Neutrophil (primary cell): ENCODE measurements at regions not wholly inside any gene's neighbourhood (a gene's known extent, or its start where the extent isn't known, plus 50 kb on each side); places are given as distances from the start of the nearest gene placed in this dataset.

Experiments
- H3K27ac ChIP-seq: fragments of 200-600 bp; sonication (generic); 2 replicates; pipeline ENCODE4 v1.5.1; 2016; ENCODE audit warnings: mild to moderate bottlenecking, moderate library complexity
- H3K27me3 ChIP-seq: fragments of 200-600 bp; sonication (generic); 2 replicates; pipeline ENCODE4 v1.6.0; 2016; ENCODE audit warnings: mild to moderate bottlenecking
- H3K36me3 ChIP-seq: fragments of 200-600 bp; sonication (generic); 2 replicates; pipeline ENCODE4 v1.5.1; 2017
- H3K4me1 ChIP-seq, 2 experiments: fragments of 200-600 bp in 1 of 2; sonication (generic) in 1 of 2; 1 replicate in 1 of 2; 2 replicates in 1 of 2; pipeline versions ENCODE4 v1.5.1 to v1.6.1; 2013 to 2016; ENCODE audit warnings: low read depth in 1 of 2, low read length in 1 of 2, mild to moderate bottlenecking in 1 of 2, moderate library complexity in 1 of 2; ENCODE audit not compliant: control insufficient read depth in 1 of 2, insufficient read depth in 1 of 2
- H3K4me3 ChIP-seq, 2 experiments: fragments of 200-600 bp in 1 of 2; sonication (generic) in 1 of 2; 1 replicate in 1 of 2; 2 replicates in 1 of 2; pipeline ENCODE4 v1.5.1; 2013 to 2016; ENCODE audit warnings: low read depth in 1 of 2, low read length in 1 of 2, mild to moderate bottlenecking in 1 of 2, moderate library complexity in 1 of 2
- H3K9me3 ChIP-seq: fragments of 200-600 bp; sonication (generic); 2 replicates; pipeline ENCODE4 v1.5.1; 2016
- TF ChIP-seq, protein P1 (sequence below): fragments of 200-600 bp; sonication (generic); IDR thresholded peaks from 2 replicates; pipeline ENCODE4 v1.5.1; 2016; ENCODE audit warnings: antibody characterized with exemption

GRCh38 chr10:118395947-118396346 is 53.8 kb upstream of the FAM204A start:
- Histone ChIP-seq H3K4me1 (no peaks in the 10 kb centered on the region), H3K27ac (no peak overlapping the region), H3K9me3 (no peaks in the 10 kb centered on the region), H3K27me3 (peaks cover 12% of the 10 kb centered on the region), H3K36me3 (no peaks in the 10 kb centered on the region), H3K4me3 (no peak overlapping the region)
- TF ChIP-seq, protein P1, sequence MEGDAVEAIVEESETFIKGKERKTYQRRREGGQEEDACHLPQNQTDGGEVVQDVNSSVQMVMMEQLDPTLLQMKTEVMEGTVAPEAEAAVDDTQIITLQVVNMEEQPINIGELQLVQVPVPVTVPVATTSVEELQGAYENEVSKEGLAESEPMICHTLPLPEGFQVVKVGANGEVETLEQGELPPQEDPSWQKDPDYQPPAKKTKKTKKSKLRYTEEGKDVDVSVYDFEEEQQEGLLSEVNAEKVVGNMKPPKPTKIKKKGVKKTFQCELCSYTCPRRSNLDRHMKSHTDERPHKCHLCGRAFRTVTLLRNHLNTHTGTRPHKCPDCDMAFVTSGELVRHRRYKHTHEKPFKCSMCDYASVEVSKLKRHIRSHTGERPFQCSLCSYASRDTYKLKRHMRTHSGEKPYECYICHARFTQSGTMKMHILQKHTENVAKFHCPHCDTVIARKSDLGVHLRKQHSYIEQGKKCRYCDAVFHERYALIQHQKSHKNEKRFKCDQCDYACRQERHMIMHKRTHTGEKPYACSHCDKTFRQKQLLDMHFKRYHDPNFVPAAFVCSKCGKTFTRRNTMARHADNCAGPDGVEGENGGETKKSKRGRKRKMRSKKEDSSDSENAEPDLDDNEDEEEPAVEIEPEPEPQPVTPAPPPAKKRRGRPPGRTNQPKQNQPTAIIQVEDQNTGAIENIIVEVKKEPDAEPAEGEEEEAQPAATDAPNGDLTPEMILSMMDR, result no peak

GRCh38 chr10:118394301-118395200 is 52.4 kb upstream of the FAM204A start:
- H3K4me1 ChIP-seq, result no peaks in the 10 kb centered on the region
- TF ChIP-seq, protein P1, result no peak
- H3K36me3 ChIP-seq, result no peaks in the 10 kb centered on the region
- no peak overlapping the region for H3K27ac ChIP-seq
- H3K4me3 ChIP-seq, result no peak overlapping the region
- H3K27me3 ChIP-seq, result peaks cover 7% of the 10 kb centered on the region
- H3K9me3 ChIP-seq, result no peaks in the 10 kb centered on the region

DNA sequence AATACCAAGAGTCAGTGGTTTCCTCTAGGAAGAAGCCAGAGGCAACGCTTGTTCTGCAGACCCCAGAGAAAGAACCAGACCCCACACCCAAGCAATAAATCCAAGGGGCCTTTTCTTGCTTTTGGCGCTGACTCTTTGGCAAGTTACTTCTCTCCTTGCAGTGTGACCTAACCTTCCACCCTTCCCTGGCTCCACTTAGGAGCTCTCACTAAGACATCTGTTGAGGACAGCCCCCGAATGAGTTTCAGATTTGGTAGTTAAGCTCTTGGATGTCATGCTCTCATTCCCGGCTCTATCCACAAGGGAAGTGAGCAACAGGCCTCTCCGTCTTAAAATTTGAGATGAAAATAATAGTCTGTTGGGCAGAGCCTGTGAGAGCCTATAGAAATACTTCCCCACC is 50.6 kb upstream of the FAM204A start:
- Histone ChIP-seq H3K9me3 (no peaks in the 10 kb centered on the region), H3K36me3 (no peaks in the 10 kb centered on the region), H3K27ac (no peak overlapping the region), H3K4me3 (no peak overlapping the region), H3K27me3 (peaks cover 3% of the 10 kb centered on the region), H3K4me1 (no peaks in the 10 kb centered on the region)
- TF ChIP-seq, protein P1, result no peak
